DMS153 treated with DMSO at 0.1 percent for 48 hours (cell line): ENCODE measurements at regions not wholly inside any gene's neighbourhood (a gene's known extent, or its start where the extent isn't known, plus 50 kb on each side); places are given as distances from the start of the nearest gene placed in this dataset.
"Not testable (repeated sequence)": the region's sequence is repeated elsewhere in the genome, so short reads cannot be mapped to it uniquely, and the experiment has no call there.

Experiments
- DNase-seq: peaks from one replicate; lab custom pipeline; 2025; ENCODE audit not compliant: unreplicated experiment; lab: John Stamatoyannopoulos, UW

DNA sequence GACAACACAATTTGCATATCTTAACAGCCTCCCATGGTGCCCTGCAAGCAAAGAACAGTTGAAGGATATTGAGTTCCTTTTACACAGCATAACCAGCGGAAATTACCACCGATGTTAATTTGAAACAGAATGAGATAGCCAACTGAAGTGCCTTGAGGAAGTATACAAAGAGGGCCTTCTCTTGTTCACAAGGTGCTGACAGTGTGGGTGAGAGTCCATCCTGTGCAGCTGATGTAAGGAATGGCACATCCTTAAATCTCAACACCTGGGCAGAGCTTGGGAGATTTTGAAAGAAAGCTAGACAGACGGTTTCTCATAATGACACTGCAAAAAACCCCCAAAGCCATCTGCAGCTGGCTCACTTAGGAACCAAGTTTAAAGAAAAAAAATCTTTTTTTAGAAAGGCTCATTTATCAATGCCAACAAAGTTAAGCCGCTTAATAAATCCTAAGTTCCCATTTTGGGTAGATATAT is 818.6 kb downstream of the KCNJ2 start:
- DNase-seq = no peak

DNA sequence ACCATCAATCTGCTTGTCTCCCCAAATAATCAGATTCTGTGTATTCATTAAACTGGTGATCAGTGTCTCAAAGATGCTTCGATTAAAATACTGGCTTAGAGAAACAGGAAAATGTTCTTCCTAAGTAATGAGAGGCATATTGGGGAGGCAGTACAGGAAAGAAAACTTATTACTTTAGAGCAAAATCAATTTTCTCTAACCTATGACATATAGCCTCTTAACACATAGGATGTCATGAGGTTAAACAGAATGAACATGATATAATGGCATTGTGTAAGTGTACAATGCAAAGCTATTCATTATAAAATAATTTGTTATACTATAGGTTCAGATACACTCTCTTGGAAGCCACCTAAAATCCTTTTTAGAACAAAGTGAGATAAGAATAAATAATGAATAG is 819.3 kb downstream of the KCNJ2 start:
- no peak for DNase-seq

DNA sequence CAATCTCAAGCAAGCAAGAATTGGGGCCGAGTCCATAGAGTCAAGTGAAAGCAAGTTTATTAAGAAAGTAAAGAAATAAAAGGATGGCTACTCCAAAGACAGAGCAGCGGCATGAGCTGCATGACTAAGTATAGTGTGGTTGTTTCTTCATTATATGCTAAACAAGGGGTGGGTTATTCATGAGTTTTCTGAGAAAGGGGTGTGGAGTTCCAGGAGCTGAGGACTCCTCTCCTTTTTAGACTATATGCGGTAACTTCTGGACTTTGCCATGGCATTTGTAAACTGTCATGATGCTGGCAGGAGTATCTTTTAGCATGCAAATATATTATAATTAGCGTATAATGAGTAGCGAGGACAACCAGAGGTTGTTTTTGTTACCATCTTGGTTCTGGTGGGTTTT is 819.9 kb downstream of the KCNJ2 start:
- DNase-seq = no peak

DNA sequence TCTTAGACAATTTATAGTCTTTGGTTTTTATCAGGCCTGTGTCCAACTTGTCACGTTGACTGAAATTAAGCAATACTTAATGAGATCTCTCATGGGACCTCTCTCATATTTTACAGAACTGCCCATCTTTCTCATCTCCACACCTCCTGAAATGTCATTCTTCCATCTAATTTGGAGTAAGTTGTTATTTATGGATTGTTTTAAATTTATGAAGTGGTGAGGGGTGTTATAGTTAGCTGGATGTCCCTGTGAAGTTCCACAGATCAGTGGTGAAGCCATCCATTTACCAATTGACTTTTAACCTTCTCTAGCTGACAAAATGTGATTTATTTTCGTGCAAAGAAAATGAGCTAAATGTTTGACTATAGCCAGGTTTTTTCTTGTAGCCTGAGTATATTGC is 824.9 kb downstream of the KCNJ2 start:
- DNase-seq = no peak

DNA sequence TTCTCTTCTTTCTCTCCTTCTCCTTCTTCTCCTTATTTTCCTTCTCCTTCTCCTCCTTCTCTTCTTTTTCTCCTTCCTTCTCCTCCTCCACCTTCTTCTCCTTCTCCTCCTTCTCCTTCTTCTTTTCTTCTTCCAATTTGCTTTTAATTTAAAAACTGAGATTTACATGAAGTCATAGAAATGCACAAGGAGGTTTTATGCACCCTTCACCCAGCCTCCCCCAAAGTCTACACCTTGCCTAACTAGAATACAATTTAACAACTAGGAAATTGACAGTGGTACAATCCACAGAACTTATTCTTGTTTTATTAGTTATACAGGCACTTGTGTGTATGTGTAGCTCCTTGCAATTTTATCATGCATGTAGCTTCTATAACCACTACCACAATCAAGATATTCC is 826.7 kb downstream of the KCNJ2 start:
- no peak for DNase-seq

DNA sequence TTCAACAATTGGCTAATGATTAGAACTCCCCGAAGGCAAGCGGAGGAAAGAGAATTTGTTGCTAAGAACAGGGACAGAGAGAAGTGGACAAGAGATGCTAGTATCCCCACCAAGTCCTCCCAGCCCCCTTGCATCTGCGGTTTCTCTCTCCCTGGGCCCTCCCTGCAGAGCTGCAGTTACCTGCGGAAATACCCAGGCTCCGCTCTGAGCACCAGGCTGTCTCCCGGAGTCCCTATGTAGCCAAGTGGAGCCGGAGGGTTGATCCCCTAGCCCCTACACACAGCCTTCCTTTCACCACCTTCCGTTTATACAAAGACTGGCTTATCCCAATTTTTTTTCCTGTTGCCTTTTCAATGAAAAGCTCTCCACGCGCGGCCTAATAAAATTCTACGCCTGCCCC is 834.4 kb downstream of the KCNJ2 start:
- DNase-seq = no peak

DNA sequence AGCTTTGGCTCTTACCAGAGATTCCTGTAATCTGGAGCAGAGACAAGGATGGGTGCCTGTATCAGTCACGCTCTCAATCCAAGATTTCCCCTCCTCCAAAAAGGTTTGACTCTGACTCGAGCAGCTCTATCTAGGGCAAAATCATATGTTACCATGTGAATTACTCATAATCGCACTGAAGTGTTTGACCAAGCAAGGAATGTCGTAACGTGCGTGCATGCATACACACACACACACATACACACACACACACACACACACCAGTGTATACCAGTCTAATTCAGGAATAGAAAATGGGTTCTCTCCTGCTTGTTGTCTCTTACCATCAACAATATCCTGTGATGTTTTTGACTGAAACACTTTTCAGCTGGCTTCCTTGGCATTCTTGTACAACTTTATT is 835.1 kb downstream of the KCNJ2 start:
- DNase-seq = no peak

DNA sequence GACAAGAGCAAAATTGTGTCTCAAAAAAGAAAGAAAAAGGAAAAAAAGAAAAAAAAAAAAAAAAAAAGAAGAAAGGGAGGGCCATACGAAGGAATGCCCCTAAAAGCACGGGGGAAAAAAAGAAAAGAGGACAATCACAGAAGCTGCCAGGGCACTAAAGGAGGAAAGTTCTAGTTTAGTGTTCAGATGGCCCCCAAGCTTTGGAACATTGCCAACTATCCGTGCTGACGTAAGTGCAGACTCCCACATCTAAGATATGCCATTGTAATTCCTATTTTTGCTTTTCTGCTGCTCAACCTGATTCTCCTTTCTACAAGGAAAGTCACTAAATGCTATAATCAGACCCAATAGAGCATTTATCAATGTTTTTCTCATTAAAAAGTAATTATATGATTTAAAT is 842.1 kb downstream of the KCNJ2 start:
- DNase-seq = no peak

DNA sequence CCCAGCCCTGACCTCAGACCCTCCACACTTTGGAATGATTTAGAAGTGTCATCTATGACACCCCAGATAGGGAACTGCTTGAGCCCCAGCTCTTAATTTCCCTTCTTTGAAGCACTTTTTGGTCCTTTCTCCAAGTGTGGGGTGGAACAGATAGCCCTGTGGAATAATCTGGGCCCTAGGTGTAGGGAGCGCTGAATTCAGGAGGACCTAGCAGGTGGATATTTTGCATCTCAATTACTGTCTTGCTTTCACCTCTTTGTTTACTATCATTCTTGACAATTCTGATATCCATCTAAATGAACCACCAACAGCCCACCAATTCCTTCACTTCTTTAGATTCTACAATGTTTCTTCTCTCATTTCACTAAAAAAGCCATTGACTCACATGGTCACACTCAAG is 850.4 kb downstream of the KCNJ2 start:
- DNase-seq = no peak

DNA sequence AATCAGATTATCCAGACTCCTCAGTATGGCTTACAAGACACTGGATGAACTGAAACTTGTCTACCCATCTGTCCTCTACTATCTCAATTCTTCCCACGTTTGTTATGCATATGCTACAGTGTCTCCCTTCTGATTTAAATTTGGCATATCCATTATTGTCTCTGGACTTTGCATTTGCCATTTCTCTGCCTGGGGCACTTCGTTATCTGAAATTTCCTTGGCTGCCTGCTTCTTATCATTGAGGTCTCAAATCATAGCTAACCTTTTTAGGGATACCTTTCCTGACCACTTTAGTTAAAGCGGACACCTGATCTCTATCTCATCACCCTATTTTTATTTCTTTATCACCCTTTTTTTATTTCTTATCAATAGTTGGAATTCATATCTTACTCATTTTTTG is 853.4 kb downstream of the KCNJ2 start:
- no peak for DNase-seq

DNA sequence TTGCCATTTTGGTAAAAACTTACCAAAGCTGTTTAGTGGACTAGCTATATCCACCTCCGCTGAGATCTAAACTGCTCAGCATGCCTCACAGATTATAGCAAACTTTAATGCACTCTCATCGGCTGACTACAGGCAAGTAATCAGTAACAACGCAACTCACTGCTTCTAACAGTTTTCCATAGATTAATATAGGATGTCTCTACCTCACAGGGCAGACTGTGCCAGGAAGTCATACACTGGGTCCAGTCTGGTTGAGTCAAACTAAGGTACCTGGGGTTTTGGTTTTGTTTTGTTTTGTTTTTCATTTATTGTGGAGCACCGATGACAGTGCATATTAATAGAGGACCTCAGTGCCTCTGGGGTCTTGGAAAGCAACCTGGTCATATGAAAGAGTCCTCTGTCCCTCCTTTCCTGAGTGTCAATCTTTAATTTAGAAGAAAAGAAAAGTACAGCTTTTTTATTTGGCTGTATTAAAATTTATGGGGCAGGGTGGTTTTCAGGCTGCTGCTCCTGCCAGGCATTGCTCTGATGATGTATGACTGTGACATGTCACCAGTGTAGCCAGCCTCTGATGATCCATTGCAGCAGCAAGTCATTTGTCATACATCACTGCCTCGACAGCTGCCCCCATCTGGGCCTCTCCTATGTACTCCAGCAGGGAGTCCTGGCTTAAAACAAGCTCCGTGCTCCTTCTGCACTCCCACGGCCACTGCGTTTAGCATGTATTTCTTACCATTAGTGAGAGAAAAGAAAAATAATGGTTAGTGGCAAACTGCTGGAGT is 854.1 kb downstream of the KCNJ2 start:
- peak; percentile 4 for DNase-seq

DNA sequence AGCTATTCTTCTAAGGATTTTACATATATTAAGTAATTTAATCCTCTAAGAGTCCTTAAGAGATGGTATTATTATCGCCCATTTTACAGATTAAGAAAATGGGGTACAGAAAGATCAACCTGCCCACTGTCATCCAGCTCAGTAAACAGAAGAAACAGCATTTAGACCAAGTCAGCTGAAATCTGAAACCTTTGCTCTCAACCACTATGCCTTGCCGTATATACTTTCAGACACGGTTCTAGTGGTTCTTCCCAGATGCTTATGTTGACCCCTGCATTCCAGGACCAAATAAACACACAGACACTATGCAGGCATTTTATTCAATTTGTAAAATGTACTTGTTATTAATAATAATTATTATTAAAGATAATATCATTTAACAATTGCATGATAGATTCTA is 854.8 kb downstream of the KCNJ2 start:
- peak; percentile 5 for DNase-seq

DNA sequence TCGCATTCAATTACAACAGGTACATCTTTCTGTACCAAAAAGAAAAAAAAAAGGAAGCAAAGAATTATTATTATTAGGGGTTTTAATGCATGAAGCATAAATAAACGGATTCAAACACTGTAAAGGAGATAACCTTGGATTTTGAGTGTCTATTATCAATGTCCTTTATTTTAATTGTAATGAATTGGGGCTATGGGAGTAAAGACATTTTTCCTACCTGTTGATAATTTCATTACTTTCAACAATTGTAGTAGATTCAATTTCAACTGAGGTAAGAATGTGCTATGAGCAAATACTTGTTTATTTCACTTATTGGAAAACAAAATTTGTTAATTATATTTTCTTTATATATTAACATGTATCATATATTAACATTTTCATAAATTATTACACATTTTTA is 855.6 kb downstream of the KCNJ2 start:
- DNase-seq = no peak

DNA sequence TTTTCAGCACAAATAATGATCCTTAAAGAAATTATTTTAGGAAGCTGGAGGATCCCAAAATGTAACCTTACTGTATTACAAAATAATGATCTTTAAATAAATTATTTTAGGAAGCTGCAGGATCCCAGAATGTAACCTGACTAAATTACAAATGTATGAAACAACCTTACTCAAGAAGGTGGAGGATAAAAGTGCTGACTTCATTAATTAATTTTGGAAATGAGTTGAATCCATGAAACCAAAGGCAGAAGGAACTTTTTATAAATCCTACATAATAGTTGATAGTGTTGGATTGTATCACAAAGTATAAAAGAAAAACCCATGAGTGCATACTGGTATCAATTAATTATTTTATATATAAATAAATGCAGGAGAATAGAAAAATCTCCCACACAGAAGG is 859.9 kb downstream of the KCNJ2 start:
- no peak for DNase-seq

DNA sequence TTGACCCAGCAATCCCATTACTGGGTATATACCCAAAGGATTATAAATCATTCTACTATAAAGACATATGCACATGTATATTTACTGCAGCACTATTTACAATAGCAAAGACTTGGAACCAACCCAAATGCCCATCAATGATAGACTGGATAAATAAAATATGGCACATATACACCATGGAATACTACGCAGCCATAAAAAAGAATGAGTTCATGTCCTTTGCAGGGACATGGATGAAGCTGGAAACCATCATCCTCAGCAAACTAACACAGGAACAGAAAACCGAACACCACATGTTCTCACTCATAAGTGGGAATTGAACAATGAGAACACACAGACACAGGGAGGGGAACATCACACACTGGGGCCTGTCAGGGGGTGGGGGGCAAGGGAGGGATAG is 862.0 kb downstream of the KCNJ2 start:
- not testable (repeated sequence) for DNase-seq

DNA sequence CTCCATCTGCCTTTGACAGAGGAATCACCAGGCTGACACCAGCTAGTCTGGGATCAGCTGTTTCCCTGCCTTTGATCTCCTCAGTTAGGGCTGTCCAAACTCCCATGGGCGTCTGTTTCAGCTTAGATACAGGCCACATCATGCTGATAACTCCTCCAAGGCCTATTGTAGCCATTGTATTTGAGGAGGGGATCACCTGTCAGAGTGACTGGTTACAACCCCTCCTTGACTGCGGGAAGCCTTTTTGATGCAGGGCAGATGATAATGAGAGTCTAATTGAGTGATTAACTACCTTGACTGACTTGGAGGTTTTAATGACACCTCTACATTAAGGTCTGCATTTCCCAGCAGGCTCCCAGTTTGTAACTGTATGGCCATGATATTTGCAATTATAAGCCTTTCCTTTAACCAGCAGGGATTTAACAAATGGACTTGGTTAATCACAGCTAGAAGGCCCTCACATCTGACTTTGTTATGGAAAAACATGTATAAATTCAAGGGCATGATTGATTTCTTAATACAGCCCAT is 863.5 kb downstream of the KCNJ2 start:
- peak; percentile 22 for DNase-seq

DNA sequence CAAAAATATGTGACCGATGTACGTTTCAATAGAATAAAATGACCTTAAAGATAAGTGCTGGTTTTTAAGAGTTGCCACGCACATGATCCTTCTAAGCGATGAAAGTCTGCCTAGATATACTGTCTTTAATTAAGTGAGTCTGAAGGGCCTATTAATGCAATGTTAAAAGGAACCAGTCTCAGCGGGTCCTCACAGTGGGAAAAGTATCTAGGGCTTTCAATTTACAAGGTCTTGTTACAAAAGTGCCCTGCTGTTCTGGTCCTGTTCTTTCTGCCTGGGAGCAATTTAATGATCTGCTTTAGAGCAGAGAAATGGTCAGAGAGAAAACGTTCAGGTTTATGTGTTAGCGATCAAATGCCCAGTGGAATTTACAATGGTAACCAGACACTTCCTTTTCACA is 864.0 kb downstream of the KCNJ2 start:
- DNase-seq = peak; percentile 29

DNA sequence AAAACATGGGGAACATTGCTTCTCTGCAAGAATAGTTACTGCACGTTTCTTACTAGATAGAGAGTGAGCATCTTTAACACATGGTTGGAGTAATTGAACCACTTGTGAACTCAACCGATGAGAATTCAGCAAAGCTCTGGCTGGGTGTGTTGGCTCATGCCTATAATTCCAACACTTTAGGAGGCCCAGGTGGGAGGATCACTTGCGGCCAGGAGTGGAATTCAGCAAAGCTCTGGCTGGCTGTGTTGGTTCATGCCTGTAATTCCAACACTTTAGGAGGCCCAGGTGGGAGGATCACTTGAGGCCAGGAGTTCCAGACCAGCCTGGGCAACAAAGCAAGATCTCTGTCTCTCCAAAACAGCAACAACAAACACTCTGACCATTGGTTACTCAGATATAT is 865.9 kb downstream of the KCNJ2 start:
- no peak for DNase-seq

DNA sequence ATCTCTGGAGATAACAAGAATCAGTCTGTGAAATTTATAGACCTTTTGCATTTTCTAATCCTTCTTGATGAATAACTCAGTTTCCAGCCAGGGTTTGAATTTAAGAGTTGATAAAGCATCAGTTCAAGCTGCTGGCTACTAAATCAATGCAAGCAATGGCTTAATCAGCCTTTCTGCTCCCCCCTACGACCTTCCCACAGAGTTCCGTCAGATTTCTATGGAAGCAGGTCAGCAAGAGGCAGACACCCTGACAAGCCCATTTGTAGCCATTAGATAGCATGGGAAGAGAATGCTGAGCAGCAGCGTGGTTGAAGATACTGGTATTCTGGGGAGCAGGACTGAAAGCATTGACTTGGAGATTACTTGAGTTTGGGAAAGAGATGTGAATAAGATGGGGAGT is 868.1 kb downstream of the KCNJ2 start:
- no peak for DNase-seq

DNA sequence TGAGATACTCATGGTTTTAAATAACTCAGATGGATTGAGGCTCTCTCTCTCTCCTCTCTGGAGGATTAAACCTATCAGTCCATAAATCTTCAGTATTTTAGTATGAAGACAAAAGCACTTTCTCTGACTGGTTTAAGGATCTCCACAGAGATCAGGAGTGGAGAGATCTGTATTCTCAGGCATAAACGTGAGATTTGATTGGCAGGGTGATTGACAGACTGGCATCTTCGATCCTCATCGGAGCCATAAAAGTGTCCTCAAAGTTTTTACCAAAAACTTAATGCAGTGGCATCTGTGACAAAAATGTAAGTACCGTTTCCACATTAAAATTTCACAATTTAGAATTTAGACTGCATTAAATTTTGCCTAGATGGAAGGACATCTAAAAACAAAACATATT is 870.1 kb downstream of the KCNJ2 start:
- no peak for DNase-seq

DNA sequence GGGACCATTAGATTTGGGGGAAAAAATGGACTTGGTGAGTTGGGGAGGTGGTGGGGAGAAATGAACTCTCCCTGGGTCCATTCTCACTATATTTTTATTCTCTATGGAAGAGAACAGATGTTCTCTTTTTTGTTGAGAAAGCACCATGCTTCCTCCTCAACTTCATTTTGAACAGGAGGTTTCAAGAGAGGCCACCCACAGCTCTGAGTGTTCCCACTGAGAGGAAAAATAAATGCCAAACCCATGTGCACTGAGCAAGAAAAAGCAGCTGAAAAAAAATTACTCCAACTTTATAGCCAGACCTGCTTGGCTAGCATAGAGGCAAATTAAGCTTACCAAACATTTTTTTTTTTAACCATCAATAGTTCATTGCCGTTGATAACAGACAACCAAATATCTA is 883.6 kb downstream of the KCNJ2 start:
- no peak for DNase-seq

DNA sequence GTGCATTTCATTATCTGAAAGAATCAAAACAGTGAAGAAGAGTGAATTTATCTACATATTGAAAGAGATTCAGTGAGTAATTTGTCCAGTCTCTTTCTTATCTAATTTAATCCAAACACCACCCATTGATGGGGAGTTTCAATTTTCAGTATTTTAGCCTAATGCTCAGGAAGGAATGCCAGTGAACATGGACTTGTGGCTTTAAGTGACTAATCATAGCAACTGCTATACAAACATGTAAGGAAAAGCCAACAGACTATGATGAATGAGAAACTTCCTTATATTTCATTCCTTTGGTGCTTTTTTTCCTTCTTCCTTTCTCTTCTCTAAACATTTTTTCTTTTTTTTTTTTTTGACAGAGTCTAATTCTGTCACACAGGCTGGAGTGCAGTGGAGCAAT is 885.8 kb downstream of the KCNJ2 start:
- DNase-seq = no peak

DNA sequence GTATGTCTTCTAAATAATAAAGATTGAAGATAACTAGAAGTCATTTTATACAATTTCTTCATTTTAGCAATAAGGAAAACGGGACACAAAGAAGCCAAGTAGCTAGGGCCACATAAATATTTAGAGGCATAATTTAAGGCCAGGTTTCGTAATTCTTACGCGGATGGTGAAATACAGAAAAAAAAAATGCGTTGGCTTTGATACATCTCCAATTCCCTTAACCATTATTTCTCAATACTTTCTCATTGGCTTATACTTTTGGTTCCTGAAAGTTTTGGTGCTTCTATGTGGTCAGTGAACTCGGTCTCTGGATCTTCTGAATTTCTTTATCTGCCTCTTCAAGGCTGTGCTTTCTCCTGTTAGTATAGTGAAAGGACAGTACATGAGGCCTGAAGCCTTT is 888.1 kb downstream of the KCNJ2 start:
- DNase-seq = no peak
